OCI-LY7 (cell line): ENCODE measurements at regions not wholly inside any gene's neighbourhood (a gene's known extent, or its start where the extent isn't known, plus 50 kb on each side); places are given as distances from the start of the nearest gene placed in this dataset.

Source experiments
- BruUV-seq: library from RNA; stranded (reverse); fragments of 400-500 nt; replicated peaks from 2 replicates; lab custom pipeline; 2021; lab: Mats Ljungman, UMichigan
- CTCF ChIA-PET: fragments of 300-600 bp; sonication (Branson Sonifier 250); formaldehyde crosslinking; loops from one replicate; lab custom pipeline; 2022; ENCODE audit warnings: antibody characterized with exemption; ENCODE audit not compliant: unreplicated experiment; lab: Charles Lee
- POLR2A ChIA-PET: fragments of 300-600 bp; sonication (Branson Sonifier 250); formaldehyde crosslinking; loops from one replicate; lab custom pipeline; 2022; ENCODE audit warnings: antibody characterized with exemption; lab: Charles Lee
- DNase-seq: peaks from one replicate; pipeline ENCODE4 v3.0.0-alpha.2; 2015; ENCODE audit warnings: low spot score
- H2AFZ ChIP-seq: fragments of 200-600 bp; sonication (generic), shearing (Covaris generic); 2 replicates; pipeline ENCODE4 v1.6.1; 2014; ENCODE audit warnings: mild to moderate bottlenecking, antibody characterized with exemption, low read length, moderate library complexity
- H3K27ac ChIP-seq: fragments of 200-600 bp; sonication (generic); 2 replicates; pipeline ENCODE4 v1.5.1; 2014; ENCODE audit warnings: mixed run types, low read depth, mild to moderate bottlenecking, moderate library complexity, low read length, inconsistent platforms; ENCODE audit not compliant: poor library complexity, severe bottlenecking
- H3K36me3 ChIP-seq: fragments of 200-600 bp; sonication (generic); 2 replicates; pipeline ENCODE4 v1.6.1; 2014; ENCODE audit warnings: mild to moderate bottlenecking, antibody characterized with exemption, low read length, moderate library complexity, mixed read lengths; ENCODE audit not compliant: insufficient read depth
- H3K4me1 ChIP-seq: fragments of 200-600 bp; sonication (generic); 2 replicates; pipeline ENCODE4 v1.5.1; 2014; ENCODE audit warnings: mild to moderate bottlenecking, low read length; ENCODE audit not compliant: insufficient read depth, poor library complexity, severe bottlenecking
- H3K4me2 ChIP-seq: fragments of 200-600 bp; sonication (generic); 2 replicates; pipeline ENCODE4 v1.6.1; 2014; ENCODE audit warnings: mild to moderate bottlenecking, low read length
- H3K4me3 ChIP-seq: fragments of 200-600 bp; sonication (generic); 2 replicates; pipeline ENCODE4 v1.5.1; 2014; ENCODE audit warnings: mild to moderate bottlenecking, low read depth, low read length; ENCODE audit not compliant: poor library complexity, severe bottlenecking
- H3K79me2 ChIP-seq: fragments of 200-600 bp; sonication (generic); 2 replicates; pipeline ENCODE4 v1.6.1; 2016; ENCODE audit warnings: low read depth, mild to moderate bottlenecking, low read length, moderate library complexity, mixed read lengths; ENCODE audit not compliant: insufficient read depth
- H3K9me2 ChIP-seq: fragments of 200-600 bp; sonication (generic); 2 replicates; pipeline ENCODE4 v1.6.1; 2016; ENCODE audit warnings: mild to moderate bottlenecking, low read length, mixed read lengths; ENCODE audit not compliant: insufficient read depth
- H3K9me3 ChIP-seq: fragments of 200-600 bp; sonication (generic); 2 replicates; pipeline ENCODE4 v1.6.1; 2014; ENCODE audit warnings: mild to moderate bottlenecking, mixed run types, low read length, mixed read lengths
- H4K20me1 ChIP-seq: fragments of 200-600 bp; sonication (generic); 2 replicates; pipeline ENCODE4 v1.6.1; 2014; ENCODE audit warnings: mild to moderate bottlenecking, antibody characterized with exemption, low read length, moderate library complexity, mixed read lengths; ENCODE audit not compliant: insufficient read depth
- CTCF ChIP-seq: fragments of 200-600 bp; sonication (generic); conservative IDR thresholded peaks from 2 replicates; pipeline ENCODE4 v1.5.1; 2014; ENCODE audit warnings: mild to moderate bottlenecking, antibody characterized with exemption, low read length, moderate library complexity, mixed read lengths
- EZH2phosphoT487 ChIP-seq: fragments of 200-600 bp; sonication (generic); IDR thresholded peaks from 2 replicates; pipeline ENCODE4 v1.6.1; 2018; ENCODE audit warnings: low read depth, borderline replicate concordance, mild to moderate bottlenecking, mixed run types, antibody characterized with exemption, low read length, moderate library complexity, mixed read lengths
- intact Hi-C: fragments of 100-400 bp; cut with micrococcal nuclease; formaldehyde crosslinking; loops from one replicate; pipeline ENCODE4 v1.10.0; 2022; ENCODE audit not compliant: unreplicated experiment

- H3K4me3 ChIP-seq: no peak overlapping the region
- no TSS peak for BruUV-seq
- no peaks in the 10 kb centered on the region for H3K9me2 ChIP-seq
- no peaks in the 10 kb centered on the region for H3K9me3 ChIP-seq
- TF ChIP-seq CTCF: no peak
- no peak for TF ChIP-seq EZH2phosphoT487
- DNase-seq: no peak
- intact Hi-C loops: no loop called here
- no peaks in the 10 kb centered on the region for H4K20me1 ChIP-seq
- CTCF ChIA-PET: no interaction called here
- H3K79me2 ChIP-seq: no peaks in the 10 kb centered on the region
- no peaks in the 10 kb centered on the region for H3K36me3 ChIP-seq
- no peak overlapping the region for H3K27ac ChIP-seq
- POLR2A ChIA-PET: no interaction called here
- H3K4me1 ChIP-seq: no peaks in the 10 kb centered on the region
- no peak overlapping the region for H2AFZ ChIP-seq
- H3K4me2 ChIP-seq: no peak overlapping the region
These were observed 530.2 kb downstream of the NPIPA7 start for GRCh38 chr16:16909126-16909525.

- Histone ChIP-seq H3K27ac (no peak overlapping the region), H3K4me1 (no peaks in the 10 kb centered on the region), H3K4me3 (no peak overlapping the region), H3K9me3 (no peaks in the 10 kb centered on the region), H3K79me2 (no peaks in the 10 kb centered on the region), H4K20me1 (no peaks in the 10 kb centered on the region), H3K9me2 (no peaks in the 10 kb centered on the region), H3K4me2 (no peak overlapping the region), H2AFZ (no peak overlapping the region), H3K36me3 (no peaks in the 10 kb centered on the region)
- DNase-seq: no peak
- ChIA-PET CTCF (no interaction called here), POLR2A (no interaction called here)
- intact Hi-C loops: no loop called here
- TF ChIP-seq CTCF (no peak), EZH2phosphoT487 (no peak)
- no TSS peak for BruUV-seq
These were observed 531.7 kb downstream of the NPIPA7 start for GRCh38 chr16:16910666-16911065.

DNA sequence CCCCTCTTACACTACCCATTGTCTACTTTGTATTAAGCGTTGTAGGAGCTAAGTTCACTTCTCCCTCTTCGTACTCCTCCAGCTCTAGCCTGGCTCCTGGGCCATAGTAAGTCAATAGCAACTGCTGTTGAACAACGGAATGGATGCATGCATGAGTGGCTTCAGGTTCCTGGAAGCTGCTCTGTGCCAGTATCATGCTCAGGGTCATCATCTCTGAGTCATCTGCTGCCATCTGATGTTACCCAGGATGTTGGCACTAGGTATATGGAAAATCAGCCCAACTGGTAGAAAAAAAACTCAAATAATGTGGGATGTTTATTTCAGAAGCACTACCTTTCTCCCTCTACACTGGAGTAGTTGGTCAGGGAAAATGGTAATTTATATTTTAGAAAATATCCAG lies 536.8 kb downstream of the NPIPA7 start:
- Histone ChIP-seq H2AFZ (no peak overlapping the region), H3K27ac (no peak overlapping the region), H3K9me3 (no peaks in the 10 kb centered on the region), H3K4me2 (no peak overlapping the region), H3K4me1 (no peaks in the 10 kb centered on the region), H3K4me3 (no peak overlapping the region), H3K36me3 (no peaks in the 10 kb centered on the region), H3K9me2 (no peaks in the 10 kb centered on the region), H4K20me1 (no peaks in the 10 kb centered on the region), H3K79me2 (no peaks in the 10 kb centered on the region)
- ChIA-PET POLR2A (no interaction called here), CTCF (no interaction called here)
- DNase-seq: no peak
- intact Hi-C loops: no loop called here
- no TSS peak for BruUV-seq
- TF ChIP-seq CTCF: no peak
- no peak for TF ChIP-seq EZH2phosphoT487
